ENCODE measurements at regions not wholly inside any gene's neighbourhood (a gene's known extent, or its start where the extent isn't known, plus 50 kb on each side); places are given as distances from the start of the nearest gene placed in this dataset.
A peak's percentile ranks its signal among the peaks of the same experiment; 100 is the strongest.

GRCh38 chr10:8229153-8229552 lies 174.7 kb downstream of the GATA3 start:
- no peak for DNase-seq (ENCODE audit: low spot score)

- DNase-seq (ENCODE audit: low spot score), result no peak
Measured at GRCh38 chr10:8230902-8231301, 176.4 kb downstream of the GATA3 start.

- DNase-seq (ENCODE audit: low spot score), result no peak
Measured at GRCh38 chr10:8233049-8233448, 178.6 kb downstream of the GATA3 start.

- no peak for DNase-seq (ENCODE audit: low spot score)
Measured at GRCh38 chr10:8233832-8234259, 179.4 kb downstream of the GATA3 start.

- no peak for DNase-seq (ENCODE audit: low spot score)
Measured at GRCh38 chr10:8235253-8236027, 181.0 kb downstream of the GATA3 start.

GRCh38 chr10:8238986-8239385 lies 184.5 kb downstream of the GATA3 start:
- DNase-seq (ENCODE audit: low spot score), result no peak

GRCh38 chr10:8240861-8241260 lies 186.4 kb downstream of the GATA3 start:
- DNase-seq (ENCODE audit: low spot score), result no peak

GRCh38 chr10:8242295-8242872 lies 187.9 kb downstream of the GATA3 start:
- no peak for DNase-seq (ENCODE audit: low spot score)

- DNase-seq (ENCODE audit: low spot score), result no peak
Measured at GRCh38 chr10:8245131-8245813, 190.8 kb downstream of the GATA3 start.

GRCh38 chr10:8245814-8246142 lies 191.3 kb downstream of the GATA3 start:
- no peak for DNase-seq (ENCODE audit: low spot score)

- no peak for DNase-seq (ENCODE audit: low spot score)
Measured at GRCh38 chr10:8246548-8246947, 192.1 kb downstream of the GATA3 start.

GRCh38 chr10:8247191-8247590 lies 192.7 kb downstream of the GATA3 start:
- no peak for DNase-seq (ENCODE audit: low spot score)

- DNase-seq (ENCODE audit: low spot score), result no peak
Measured at GRCh38 chr10:8248868-8249267, 194.4 kb downstream of the GATA3 start.

GRCh38 chr10:8254350-8254749 lies 199.9 kb downstream of the GATA3 start:
- DNase-seq (ENCODE audit: low spot score), result no peak

- DNase-seq (ENCODE audit: low spot score), result no peak
Measured at GRCh38 chr10:8255301-8255700, 200.8 kb downstream of the GATA3 start.

GRCh38 chr10:8260645-8261044 lies 206.2 kb downstream of the GATA3 start:
- no peak for DNase-seq (ENCODE audit: low spot score)

GRCh38 chr10:8262317-8262716 lies 207.8 kb downstream of the GATA3 start:
- DNase-seq (ENCODE audit: low spot score), result no peak

- DNase-seq (ENCODE audit: low spot score), result no peak
Measured at GRCh38 chr10:8269976-8270375, 215.5 kb downstream of the GATA3 start.

- no peak for DNase-seq (ENCODE audit: low spot score)
Measured at GRCh38 chr10:8272794-8273425, 218.4 kb downstream of the GATA3 start.

GRCh38 chr10:8273749-8274148 lies 219.3 kb downstream of the GATA3 start:
- no peak for DNase-seq (ENCODE audit: low spot score)

- DNase-seq (ENCODE audit: low spot score), result peak; percentile 5
Measured at GRCh38 chr10:8275911-8276310, 221.4 kb downstream of the GATA3 start.

- DNase-seq (ENCODE audit: low spot score), result no peak
Measured at GRCh38 chr10:8278099-8278498, 223.6 kb downstream of the GATA3 start.

- DNase-seq (ENCODE audit: low spot score), result peak; percentile 73
Measured at GRCh38 chr10:8279598-8279997, 225.1 kb downstream of the GATA3 start.
